Glutamatergic neuron (in vitro differentiated cells): ENCODE measurements at regions not wholly inside any gene's neighbourhood (a gene's known extent, or its start where the extent isn't known, plus 50 kb on each side); places are given as distances from the start of the nearest gene placed in this dataset.

Experiments
- DNase-seq: peaks from one replicate; pipeline ENCODE4 v3.0.0; 2022
- H3K27ac Mint-ChIP-seq: one replicate; pipeline ENCODE4 v1.8.0; 2020; ENCODE audit warnings: mild to moderate bottlenecking, mixed read lengths, inconsistent platforms; ENCODE audit not compliant: unreplicated experiment
- H3K27me3 Mint-ChIP-seq: one replicate; pipeline ENCODE4 v1.8.0; 2020; ENCODE audit warnings: mild to moderate bottlenecking, moderate library complexity, mixed read lengths, inconsistent platforms; ENCODE audit not compliant: unreplicated experiment
- H3K36me3 Mint-ChIP-seq: one replicate; pipeline ENCODE4 v1.8.0; 2020; ENCODE audit warnings: mild to moderate bottlenecking, mixed read lengths, inconsistent platforms; ENCODE audit not compliant: unreplicated experiment
- H3K4me1 Mint-ChIP-seq: one replicate; pipeline ENCODE4 v1.8.0; 2020; ENCODE audit warnings: mild to moderate bottlenecking, low read depth, mixed read lengths, inconsistent platforms; ENCODE audit not compliant: unreplicated experiment
- H3K4me3 Mint-ChIP-seq: one replicate; pipeline ENCODE4 v1.8.0; 2020; ENCODE audit warnings: mild to moderate bottlenecking, mixed read lengths, inconsistent platforms; ENCODE audit not compliant: unreplicated experiment
- H3K9me3 Mint-ChIP-seq: one replicate; pipeline ENCODE4 v1.8.0; 2020; ENCODE audit warnings: mild to moderate bottlenecking, moderate library complexity, mixed read lengths, inconsistent platforms; ENCODE audit not compliant: unreplicated experiment
- CTCF ChIP-seq: fragments of 200-600 bp; sonication (generic); IDR thresholded peaks from one replicate; pipeline ENCODE4 v1.5.0; 2021; ENCODE audit not compliant: partially characterized antibody, unreplicated experiment

GRCh38 chr5:120151181-120151580 is 312.9 kb upstream of the PRR16 start:
- Mint-ChIP-seq H3K36me3 (peaks cover under 1% of the 10 kb centered on the region), H3K4me1 (no peaks in the 10 kb centered on the region), H3K4me3 (no peak overlapping the region), H3K27me3 (peaks cover 2% of the 10 kb centered on the region), H3K9me3 (no peaks in the 10 kb centered on the region), H3K27ac (no peak overlapping the region)
- no peak for TF ChIP-seq CTCF
- DNase-seq: no peak

DNA sequence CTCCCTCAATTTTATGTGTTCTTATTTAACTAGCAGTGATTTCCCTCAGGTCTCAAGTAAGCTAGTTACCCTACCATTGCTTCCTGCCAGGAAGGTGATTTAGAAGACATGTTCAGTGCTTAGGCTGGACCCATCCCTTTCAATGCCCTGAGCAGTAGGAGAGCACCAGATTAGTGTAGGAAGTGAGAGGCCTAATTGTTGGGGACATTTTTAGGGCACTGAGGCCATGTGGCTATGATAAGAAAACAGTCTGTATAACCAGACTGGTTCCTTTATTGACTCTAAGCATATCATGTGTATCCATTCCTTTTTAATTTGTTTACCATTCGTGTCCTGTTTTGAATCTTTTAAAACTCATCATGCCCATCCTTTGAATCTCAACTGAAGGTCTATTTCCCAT is 312.3 kb upstream of the PRR16 start:
- H3K4me1 Mint-ChIP-seq: no peaks in the 10 kb centered on the region
- peaks cover 2% of the 10 kb centered on the region for H3K27me3 Mint-ChIP-seq
- no peaks in the 10 kb centered on the region for H3K36me3 Mint-ChIP-seq
- no peaks in the 10 kb centered on the region for H3K9me3 Mint-ChIP-seq
- H3K4me3 Mint-ChIP-seq: no peak overlapping the region
- no peak overlapping the region for H3K27ac Mint-ChIP-seq
- no peak for DNase-seq
- no peak for TF ChIP-seq CTCF

- Mint-ChIP-seq H3K4me3 (no peak overlapping the region), H3K4me1 (no peaks in the 10 kb centered on the region), H3K9me3 (no peaks in the 10 kb centered on the region), H3K36me3 (no peaks in the 10 kb centered on the region), H3K27ac (no peak overlapping the region), H3K27me3 (no peaks in the 10 kb centered on the region)
- no peak for TF ChIP-seq CTCF
- no peak for DNase-seq
Observed at GRCh38 chr5:120152472-120152871, 311.6 kb upstream of the PRR16 start.

DNA sequence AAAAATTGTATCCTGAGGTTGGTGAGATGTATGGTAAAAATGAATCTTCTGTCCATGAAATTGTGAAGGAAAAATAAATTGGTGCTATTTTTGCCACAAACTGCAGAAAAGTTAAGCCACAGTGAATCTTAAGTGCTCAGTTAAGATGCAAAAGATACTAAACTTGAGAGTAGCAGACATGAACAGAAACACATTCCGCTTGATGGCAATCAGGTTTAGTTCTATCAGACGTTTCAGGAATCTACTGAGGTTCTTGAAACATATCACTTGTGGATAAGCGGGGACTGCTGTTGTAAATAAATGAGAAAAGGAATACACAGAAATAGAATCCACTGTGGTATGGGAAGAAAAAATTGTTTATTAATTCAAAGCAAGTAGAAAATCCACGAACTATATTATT is 311.2 kb upstream of the PRR16 start:
- no peaks in the 10 kb centered on the region for H3K36me3 Mint-ChIP-seq

GRCh38 chr5:120153551-120153950 is 310.5 kb upstream of the PRR16 start:
- H3K27me3 Mint-ChIP-seq: no peaks in the 10 kb centered on the region

More for the DNA sequence above, 311.2 kb upstream of the PRR16 start:
- DNase-seq: no peak
- H3K4me1 Mint-ChIP-seq: no peaks in the 10 kb centered on the region
- no peak overlapping the region for H3K4me3 Mint-ChIP-seq
- TF ChIP-seq CTCF: no peak
- H3K27ac Mint-ChIP-seq: no peak overlapping the region
- no peaks in the 10 kb centered on the region for H3K9me3 Mint-ChIP-seq
- H3K27me3 Mint-ChIP-seq: no peaks in the 10 kb centered on the region

More at GRCh38 chr5:120153551-120153950, 310.5 kb upstream of the PRR16 start:
- Mint-ChIP-seq H3K9me3 (no peaks in the 10 kb centered on the region), H3K4me3 (no peak overlapping the region), H3K27ac (no peak overlapping the region), H3K4me1 (no peaks in the 10 kb centered on the region), H3K36me3 (no peaks in the 10 kb centered on the region)
- TF ChIP-seq CTCF: no peak
- no peak for DNase-seq
